ENCODE measurements at regions not wholly inside any gene's neighbourhood (a gene's known extent, or its start where the extent isn't known, plus 50 kb on each side); places are given as distances from the start of the nearest gene placed in this dataset.

- DNase-seq (ENCODE audit: low spot score), result peak; percentile 54
- WGBS (ENCODE audit: low lambda C conversion rate, missing lambda C conversion rate), result 21% methylated on average over 11 of the region's 11 CpGs
These were observed 225.6 kb upstream of the TLE3 start for GRCh38 chr15:70323111-70323851.

GRCh38 chr15:70322051-70322668 is 224.4 kb upstream of the TLE3 start:
- Histone ChIP-seq H3K9me2 (replicated peaks; ENCODE audit: insufficient read depth) (no peaks in the 10 kb centered on the region), H3K27ac (peak overlapping the region; percentile 75), H3K27me3 (no peaks in the 10 kb centered on the region), H2AFZ (no peak overlapping the region), H3K9me3 (ENCODE audit: low read depth) (no peaks in the 10 kb centered on the region), H3K79me2 (no peaks in the 10 kb centered on the region), H3K4me1 (ENCODE audit: insufficient read depth) (peaks cover 61% of the 10 kb centered on the region), H3K4me2 (peak overlapping the region; percentile 53), H4K20me1 (ENCODE audit: insufficient read depth, poor library complexity, severe bottlenecking) (no peaks in the 10 kb centered on the region), H3K36me3 (replicated peaks; ENCODE audit: insufficient read depth, low read depth) (no peaks in the 10 kb centered on the region), H3K4me3 (no peak overlapping the region)
- no peak for DNase-seq (ENCODE audit: low spot score)
- 82% methylated on average over 6 of the region's 6 CpGs for WGBS (ENCODE audit: low lambda C conversion rate, missing lambda C conversion rate)
- TF ChIP-seq EZH2phosphoT487 (IDR thresholded peaks at IDR 0.05; ENCODE audit: low read depth, severe bottlenecking, unreplicated experiment) (no peak), EZH2 (IDR thresholded peaks at IDR 0.05; ENCODE audit: borderline replicate concordance) (no peak)

More at GRCh38 chr15:70323111-70323851, 225.6 kb upstream of the TLE3 start:
- Histone ChIP-seq H3K4me2 (peak overlapping the region; percentile 53), H3K79me2 (no peaks in the 10 kb centered on the region), H3K27me3 (no peaks in the 10 kb centered on the region), H3K4me1 (ENCODE audit: insufficient read depth) (peaks cover 60% of the 10 kb centered on the region), H3K9me2 (replicated peaks; ENCODE audit: insufficient read depth) (no peaks in the 10 kb centered on the region), H3K4me3 (no peak overlapping the region), H3K27ac (peak overlapping the region; percentile 75), H2AFZ (no peak overlapping the region), H3K36me3 (replicated peaks; ENCODE audit: insufficient read depth, low read depth) (no peaks in the 10 kb centered on the region), H3K9me3 (ENCODE audit: low read depth) (no peaks in the 10 kb centered on the region), H4K20me1 (ENCODE audit: insufficient read depth, poor library complexity, severe bottlenecking) (no peaks in the 10 kb centered on the region)
- no peak for TF ChIP-seq EZH2 (IDR thresholded peaks at IDR 0.05; ENCODE audit: borderline replicate concordance)
- TF ChIP-seq CTCF (IDR thresholded peaks at IDR 0.05; ENCODE audit: poor library complexity), result no peak
- no peak for TF ChIP-seq EZH2phosphoT487 (IDR thresholded peaks at IDR 0.05; ENCODE audit: low read depth, severe bottlenecking, unreplicated experiment)

GRCh38 chr15:70321172-70321819 is 223.6 kb upstream of the TLE3 start:
- Histone ChIP-seq H3K27me3 (no peaks in the 10 kb centered on the region), H3K79me2 (no peaks in the 10 kb centered on the region), H3K36me3 (replicated peaks; ENCODE audit: insufficient read depth, low read depth) (no peaks in the 10 kb centered on the region), H3K4me3 (no peak overlapping the region), H3K9me3 (ENCODE audit: low read depth) (no peaks in the 10 kb centered on the region), H3K4me1 (ENCODE audit: insufficient read depth) (peaks cover 61% of the 10 kb centered on the region), H3K4me2 (peak overlapping the region; percentile 29), H3K9me2 (replicated peaks; ENCODE audit: insufficient read depth) (no peaks in the 10 kb centered on the region), H3K27ac (peak overlapping the region; percentile 0), H2AFZ (no peak overlapping the region), H4K20me1 (ENCODE audit: insufficient read depth, poor library complexity, severe bottlenecking) (no peaks in the 10 kb centered on the region)
- no peak for DNase-seq (ENCODE audit: low spot score)
- 41% methylated on average over 4 of the region's 4 CpGs for whole genome bisulfite sequencing (ENCODE audit: low lambda C conversion rate, missing lambda C conversion rate)
- TF ChIP-seq CTCF (IDR thresholded peaks at IDR 0.05; ENCODE audit: poor library complexity), result no peak
- no peak for TF ChIP-seq EZH2 (IDR thresholded peaks at IDR 0.05; ENCODE audit: borderline replicate concordance)
- TF ChIP-seq EZH2phosphoT487 (IDR thresholded peaks at IDR 0.05; ENCODE audit: low read depth, severe bottlenecking, unreplicated experiment), result no peak

DNA sequence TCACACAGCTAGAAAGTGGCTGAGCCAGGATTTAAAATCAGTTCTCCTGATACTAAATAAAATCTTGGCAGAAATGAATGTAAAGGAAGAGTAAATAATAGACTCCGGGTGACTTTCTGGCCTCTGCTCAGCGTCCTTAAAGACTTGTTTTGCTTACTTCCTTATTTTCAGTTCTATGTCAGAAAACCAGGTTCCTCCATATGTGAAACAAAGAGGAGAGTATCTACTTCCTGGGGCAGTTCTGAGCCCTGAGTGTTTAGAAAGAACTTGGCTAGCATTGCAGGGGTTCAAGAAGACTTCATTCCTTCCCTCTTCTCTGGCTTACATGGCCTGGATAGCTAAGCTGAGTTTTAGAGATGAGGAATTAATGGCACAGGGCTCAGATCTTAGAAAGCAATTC is 222.8 kb upstream of the TLE3 start:
- H2AFZ ChIP-seq, result no peak overlapping the region
- H3K9me2 ChIP-seq (replicated peaks; ENCODE audit: insufficient read depth), result no peaks in the 10 kb centered on the region
- no peaks in the 10 kb centered on the region for H3K9me3 ChIP-seq (ENCODE audit: low read depth)
- H3K4me3 ChIP-seq, result no peak overlapping the region
- no peaks in the 10 kb centered on the region for H3K79me2 ChIP-seq
- H3K27ac ChIP-seq, result peak overlapping the region; percentile 0
- no peak overlapping the region for H3K4me2 ChIP-seq
- H3K4me1 ChIP-seq (ENCODE audit: insufficient read depth), result peaks cover 61% of the 10 kb centered on the region
- DNase-seq (ENCODE audit: low spot score), result no peak
- WGBS (ENCODE audit: low lambda C conversion rate, missing lambda C conversion rate), result 67% methylated on average over 2 of the region's 2 CpGs
- no peaks in the 10 kb centered on the region for H4K20me1 ChIP-seq (ENCODE audit: insufficient read depth, poor library complexity, severe bottlenecking)
- H3K36me3 ChIP-seq (replicated peaks; ENCODE audit: insufficient read depth, low read depth), result no peaks in the 10 kb centered on the region
- TF ChIP-seq CTCF (IDR thresholded peaks at IDR 0.05; ENCODE audit: poor library complexity) (no peak), EZH2phosphoT487 (IDR thresholded peaks at IDR 0.05; ENCODE audit: low read depth, severe bottlenecking, unreplicated experiment) (no peak), EZH2 (IDR thresholded peaks at IDR 0.05; ENCODE audit: borderline replicate concordance) (no peak)
- no peaks in the 10 kb centered on the region for H3K27me3 ChIP-seq

All from hepatocyte (in vitro differentiated cells).